GM23338 (cell line): ENCODE measurements at regions not wholly inside any gene's neighbourhood (a gene's known extent, or its start where the extent isn't known, plus 50 kb on each side); places are given as distances from the start of the nearest gene placed in this dataset.

Source experiments
- ATAC-seq: fragments of 200-7000 bp; cut with Tn5 transposase; 3 replicates; pipeline ENCODE4 v1.9.1; 2020
- DNase-seq: peaks from one replicate; pipeline ENCODE4 v3.0.0-alpha.2; 2015; ENCODE audit warnings: low spot score
- H2AFZ ChIP-seq: fragments of 200-600 bp; sonication (generic); 2 replicates; pipeline ENCODE4 v1.8.0; 2016; ENCODE audit warnings: antibody characterized with exemption, mild to moderate bottlenecking, moderate library complexity
- H3F3A ChIP-seq: fragments of 200-600 bp; sonication (generic); replicated peaks from 2 replicates; pipeline ENCODE4 v1.8.0; 2017; ENCODE audit warnings: antibody characterized with exemption, mixed run types, low read depth
- H3K27ac ChIP-seq: fragments of 200-600 bp; sonication (generic); 2 replicates; pipeline ENCODE4 v1.6.1; 2016; ENCODE audit warnings: low read depth
- H3K27me3 ChIP-seq: fragments of 200-600 bp; sonication (generic); 2 replicates; pipeline ENCODE4 v1.8.0; 2016; ENCODE audit warnings: mild to moderate bottlenecking, mixed run types, moderate library complexity; ENCODE audit not compliant: insufficient read depth
- H3K36me3 ChIP-seq: fragments of 200-600 bp; sonication (generic); 2 replicates; pipeline ENCODE4 v1.8.0; 2016; ENCODE audit warnings: mild to moderate bottlenecking; ENCODE audit not compliant: insufficient read depth
- H3K4me1 ChIP-seq: fragments of 200-600 bp; sonication (generic); 2 replicates; pipeline ENCODE4 v1.8.0; 2016; ENCODE audit warnings: mild to moderate bottlenecking, moderate library complexity; ENCODE audit not compliant: insufficient read depth
- H3K4me2 ChIP-seq: fragments of 200-600 bp; sonication (generic); 2 replicates; pipeline ENCODE4 v1.7.1; 2017; ENCODE audit warnings: mixed run types
- H3K4me3 ChIP-seq: fragments of 200-600 bp; sonication (generic); 2 replicates; pipeline ENCODE4 v1.6.1; 2016; ENCODE audit warnings: mixed run types
- H3K79me2 ChIP-seq: fragments of 200-600 bp; sonication (generic); replicated peaks from 2 replicates; pipeline ENCODE4 v1.8.0; 2017; ENCODE audit warnings: mild to moderate bottlenecking; ENCODE audit not compliant: insufficient read depth
- H3K9me2 ChIP-seq: fragments of 200-600 bp; sonication (generic); 2 replicates; pipeline ENCODE4 v1.8.0; 2017; ENCODE audit not compliant: insufficient read depth
- H4K20me1 ChIP-seq: fragments of 200-600 bp; sonication (generic); replicated peaks from 2 replicates; pipeline ENCODE4 v1.8.0; 2017; ENCODE audit warnings: mild to moderate bottlenecking; ENCODE audit not compliant: insufficient read depth
- H3K27ac Mint-ChIP-seq: 2 replicates; pipeline ENCODE4 v1.8.0; 2020; ENCODE audit warnings: inconsistent platforms, mild to moderate bottlenecking, moderate library complexity, mixed read lengths
- H3K27me3 Mint-ChIP-seq: 3 replicates; pipeline ENCODE4 v1.8.0; 2022; ENCODE audit warnings: low read depth, mild to moderate bottlenecking, moderate library complexity, mixed read lengths, inconsistent platforms; ENCODE audit not compliant: insufficient read depth, poor library complexity
- H3K36me3 Mint-ChIP-seq: 3 replicates; pipeline ENCODE4 v1.8.0; 2021; ENCODE audit warnings: low read depth, mild to moderate bottlenecking, inconsistent platforms, moderate library complexity, mixed read lengths
- H3K4me1 Mint-ChIP-seq: 3 replicates; pipeline ENCODE4 v1.8.0; 2020; ENCODE audit warnings: mild to moderate bottlenecking, inconsistent platforms, mixed read lengths
- H3K4me3 Mint-ChIP-seq: 3 replicates; pipeline ENCODE4 v1.8.0; 2021; ENCODE audit warnings: moderate library complexity, mild to moderate bottlenecking, inconsistent platforms, mixed read lengths
- H3K9me3 Mint-ChIP-seq: 3 replicates; pipeline ENCODE4 v1.8.0; 2020; ENCODE audit warnings: moderate library complexity, mild to moderate bottlenecking, inconsistent platforms, mixed read lengths
- CTCF ChIP-seq, 2 experiments: fragments of 200-600 bp in 1 of 2; sonication (generic) in 1 of 2; conservative IDR thresholded peaks; 2 replicates each; pipeline versions ENCODE4 v1.5.1 to v1.6.1; 2016 to 2017; ENCODE audit warnings: antibody characterized with exemption in 2 of 2, low read depth in 2 of 2, mild to moderate bottlenecking in 2 of 2, moderate library complexity in 1 of 2
- EZH2 ChIP-seq: fragments of 200-600 bp; sonication (generic); IDR thresholded peaks from one replicate; pipeline ENCODE4 v1.8.0; 2017; ENCODE audit warnings: antibody characterized with exemption, mild to moderate bottlenecking, low read depth; ENCODE audit not compliant: unreplicated experiment
- JUNB ChIP-seq: IDR thresholded peaks from one replicate; pipeline ENCODE4 v1.6.1; 2016; ENCODE audit warnings: antibody characterized with exemption; ENCODE audit not compliant: unreplicated experiment
- NANOG ChIP-seq: IDR thresholded peaks from 2 replicates; pipeline ENCODE4 v1.6.1; 2016; ENCODE audit warnings: antibody characterized with exemption, borderline replicate concordance
- STAT1 ChIP-seq: IDR thresholded peaks from one replicate; pipeline ENCODE4 v1.6.1; 2016; ENCODE audit warnings: antibody characterized with exemption; ENCODE audit not compliant: unreplicated experiment
- ZNF114 ChIP-seq: fragments of 250-450 bp; sonication (Bioruptor Pico); IDR thresholded peaks from 2 replicates; pipeline ENCODE4 v1.5.0; 2020; ENCODE audit warnings: mild to moderate bottlenecking, moderate library complexity
- ZNF331 ChIP-seq: fragments of 250-450 bp; sonication (Bioruptor Pico); IDR thresholded peaks from 2 replicates; pipeline ENCODE4 v1.5.0; 2020; ENCODE audit warnings: low read depth, mild to moderate bottlenecking, moderate library complexity
- TF ChIP-seq, protein P1 (sequence below): IDR thresholded peaks from 2 replicates; pipeline ENCODE4 v1.6.1; 2016; ENCODE audit warnings: antibody characterized with exemption
- TF ChIP-seq, protein P2 (sequence below): IDR thresholded peaks from one replicate; pipeline ENCODE4 v1.6.1; 2018; ENCODE audit warnings: antibody characterized with exemption; ENCODE audit not compliant: unreplicated experiment
- TF ChIP-seq, protein P3 (sequence below): fragments of 250-450 bp; sonication (Bioruptor Pico); IDR thresholded peaks from 2 replicates; pipeline ENCODE4 v1.5.0; 2020; ENCODE audit warnings: mild to moderate bottlenecking, moderate library complexity

DNA sequence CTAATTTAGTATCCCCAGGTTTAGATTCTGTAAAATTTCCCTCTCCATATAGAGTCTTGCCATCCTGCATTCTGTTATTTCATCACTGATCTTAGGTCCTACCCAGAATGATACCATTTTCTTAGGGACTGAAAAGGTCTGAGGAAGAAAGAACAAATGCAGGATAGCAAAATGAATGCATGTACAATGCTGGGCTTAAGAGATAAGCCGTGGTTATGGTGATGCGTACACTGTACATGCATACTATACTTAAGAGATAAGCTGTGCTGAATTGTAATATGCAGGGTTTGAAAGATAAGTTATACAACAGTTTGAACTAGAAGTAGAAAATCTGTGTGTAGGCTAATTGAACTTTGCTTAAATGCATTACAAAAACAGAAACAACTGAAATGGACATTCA, 416.2 kb downstream of the C12orf50 start:
- Mint-ChIP-seq H3K27ac (no peak overlapping the region), H3K4me1 (peaks cover 9% of the 10 kb centered on the region), H3K36me3 (no peaks in the 10 kb centered on the region), H3K4me3 (no peak overlapping the region), H3K27me3 (no peaks in the 10 kb centered on the region), H3K9me3 (no peaks in the 10 kb centered on the region)
- no peaks in the 10 kb centered on the region for H3K27me3 ChIP-seq
- H3F3A ChIP-seq, result no peaks in the 10 kb centered on the region
- no peak for ATAC-seq
- DNase-seq, result no peak
- H4K20me1 ChIP-seq, result no peaks in the 10 kb centered on the region
- no peak overlapping the region for H3K27ac ChIP-seq
- no peaks in the 10 kb centered on the region for H3K79me2 ChIP-seq
- TF ChIP-seq JUNB, result no peak
- no peaks in the 10 kb centered on the region for H3K36me3 ChIP-seq
- peaks cover 26% of the 10 kb centered on the region for H3K4me1 ChIP-seq
- no peak overlapping the region for H3K4me2 ChIP-seq
- no peaks in the 10 kb centered on the region; the same call in 1 of the 2 replicates for H3K9me2 ChIP-seq
- no peak overlapping the region for H3K4me3 ChIP-seq
- H2AFZ ChIP-seq, result no peak overlapping the region

DNA sequence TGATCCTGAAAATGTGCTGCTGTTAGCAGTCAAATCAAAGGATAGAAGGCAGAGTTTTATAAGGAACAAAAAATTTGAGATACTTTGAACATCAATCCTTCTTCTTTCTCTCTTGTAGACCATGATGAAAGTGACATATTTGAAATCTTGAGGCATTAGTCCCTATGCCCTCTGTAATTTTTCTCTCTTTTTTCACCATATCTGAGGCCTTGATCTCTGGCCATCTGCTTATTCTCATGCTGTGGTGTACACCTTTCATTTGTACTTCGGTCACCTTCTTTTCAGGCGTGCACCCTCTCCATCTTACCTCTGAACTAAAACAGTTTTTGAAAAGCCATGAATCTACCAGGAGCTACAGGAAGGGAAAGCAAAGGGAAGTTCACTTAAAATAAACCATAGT, 420.9 kb downstream of the C12orf50 start:
- no peaks in the 10 kb centered on the region for H3K9me3 Mint-ChIP-seq
- Histone ChIP-seq H3K4me3 (no peak overlapping the region), H3K4me1 (peaks cover 10% of the 10 kb centered on the region), H3K27me3 (no peaks in the 10 kb centered on the region), H3K36me3 (no peaks in the 10 kb centered on the region), H3K4me2 (no peak overlapping the region), H3K9me2 (peaks cover 4% of the 10 kb centered on the region; the same call in 1 of the 2 replicates), H3F3A (no peaks in the 10 kb centered on the region), H4K20me1 (no peaks in the 10 kb centered on the region), H3K79me2 (no peaks in the 10 kb centered on the region), H3K27ac (no peak overlapping the region), H2AFZ (no peak overlapping the region)
- DNase-seq (no peak), ATAC-seq (no peak)
- no peaks in the 10 kb centered on the region for H3K27me3 Mint-ChIP-seq
- H3K4me3 Mint-ChIP-seq, result no peak overlapping the region
- peaks cover 3% of the 10 kb centered on the region; the same call in 1 of the 3 replicates for H3K4me1 Mint-ChIP-seq
- no peaks in the 10 kb centered on the region for H3K36me3 Mint-ChIP-seq
- no peak overlapping the region for H3K27ac Mint-ChIP-seq
- no peak for TF ChIP-seq NANOG
- TF ChIP-seq, protein P1, sequence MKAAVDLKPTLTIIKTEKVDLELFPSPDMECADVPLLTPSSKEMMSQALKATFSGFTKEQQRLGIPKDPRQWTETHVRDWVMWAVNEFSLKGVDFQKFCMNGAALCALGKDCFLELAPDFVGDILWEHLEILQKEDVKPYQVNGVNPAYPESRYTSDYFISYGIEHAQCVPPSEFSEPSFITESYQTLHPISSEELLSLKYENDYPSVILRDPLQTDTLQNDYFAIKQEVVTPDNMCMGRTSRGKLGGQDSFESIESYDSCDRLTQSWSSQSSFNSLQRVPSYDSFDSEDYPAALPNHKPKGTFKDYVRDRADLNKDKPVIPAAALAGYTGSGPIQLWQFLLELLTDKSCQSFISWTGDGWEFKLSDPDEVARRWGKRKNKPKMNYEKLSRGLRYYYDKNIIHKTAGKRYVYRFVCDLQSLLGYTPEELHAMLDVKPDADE, result no peak
- TF ChIP-seq, protein P2, sequence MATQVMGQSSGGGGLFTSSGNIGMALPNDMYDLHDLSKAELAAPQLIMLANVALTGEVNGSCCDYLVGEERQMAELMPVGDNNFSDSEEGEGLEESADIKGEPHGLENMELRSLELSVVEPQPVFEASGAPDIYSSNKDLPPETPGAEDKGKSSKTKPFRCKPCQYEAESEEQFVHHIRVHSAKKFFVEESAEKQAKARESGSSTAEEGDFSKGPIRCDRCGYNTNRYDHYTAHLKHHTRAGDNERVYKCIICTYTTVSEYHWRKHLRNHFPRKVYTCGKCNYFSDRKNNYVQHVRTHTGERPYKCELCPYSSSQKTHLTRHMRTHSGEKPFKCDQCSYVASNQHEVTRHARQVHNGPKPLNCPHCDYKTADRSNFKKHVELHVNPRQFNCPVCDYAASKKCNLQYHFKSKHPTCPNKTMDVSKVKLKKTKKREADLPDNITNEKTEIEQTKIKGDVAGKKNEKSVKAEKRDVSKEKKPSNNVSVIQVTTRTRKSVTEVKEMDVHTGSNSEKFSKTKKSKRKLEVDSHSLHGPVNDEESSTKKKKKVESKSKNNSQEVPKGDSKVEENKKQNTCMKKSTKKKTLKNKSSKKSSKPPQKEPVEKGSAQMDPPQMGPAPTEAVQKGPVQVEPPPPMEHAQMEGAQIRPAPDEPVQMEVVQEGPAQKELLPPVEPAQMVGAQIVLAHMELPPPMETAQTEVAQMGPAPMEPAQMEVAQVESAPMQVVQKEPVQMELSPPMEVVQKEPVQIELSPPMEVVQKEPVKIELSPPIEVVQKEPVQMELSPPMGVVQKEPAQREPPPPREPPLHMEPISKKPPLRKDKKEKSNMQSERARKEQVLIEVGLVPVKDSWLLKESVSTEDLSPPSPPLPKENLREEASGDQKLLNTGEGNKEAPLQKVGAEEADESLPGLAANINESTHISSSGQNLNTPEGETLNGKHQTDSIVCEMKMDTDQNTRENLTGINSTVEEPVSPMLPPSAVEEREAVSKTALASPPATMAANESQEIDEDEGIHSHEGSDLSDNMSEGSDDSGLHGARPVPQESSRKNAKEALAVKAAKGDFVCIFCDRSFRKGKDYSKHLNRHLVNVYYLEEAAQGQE, result no peak
- TF ChIP-seq EZH2, result no peak
- no peak for TF ChIP-seq STAT1
- no peak for TF ChIP-seq JUNB
- TF ChIP-seq, protein P3, sequence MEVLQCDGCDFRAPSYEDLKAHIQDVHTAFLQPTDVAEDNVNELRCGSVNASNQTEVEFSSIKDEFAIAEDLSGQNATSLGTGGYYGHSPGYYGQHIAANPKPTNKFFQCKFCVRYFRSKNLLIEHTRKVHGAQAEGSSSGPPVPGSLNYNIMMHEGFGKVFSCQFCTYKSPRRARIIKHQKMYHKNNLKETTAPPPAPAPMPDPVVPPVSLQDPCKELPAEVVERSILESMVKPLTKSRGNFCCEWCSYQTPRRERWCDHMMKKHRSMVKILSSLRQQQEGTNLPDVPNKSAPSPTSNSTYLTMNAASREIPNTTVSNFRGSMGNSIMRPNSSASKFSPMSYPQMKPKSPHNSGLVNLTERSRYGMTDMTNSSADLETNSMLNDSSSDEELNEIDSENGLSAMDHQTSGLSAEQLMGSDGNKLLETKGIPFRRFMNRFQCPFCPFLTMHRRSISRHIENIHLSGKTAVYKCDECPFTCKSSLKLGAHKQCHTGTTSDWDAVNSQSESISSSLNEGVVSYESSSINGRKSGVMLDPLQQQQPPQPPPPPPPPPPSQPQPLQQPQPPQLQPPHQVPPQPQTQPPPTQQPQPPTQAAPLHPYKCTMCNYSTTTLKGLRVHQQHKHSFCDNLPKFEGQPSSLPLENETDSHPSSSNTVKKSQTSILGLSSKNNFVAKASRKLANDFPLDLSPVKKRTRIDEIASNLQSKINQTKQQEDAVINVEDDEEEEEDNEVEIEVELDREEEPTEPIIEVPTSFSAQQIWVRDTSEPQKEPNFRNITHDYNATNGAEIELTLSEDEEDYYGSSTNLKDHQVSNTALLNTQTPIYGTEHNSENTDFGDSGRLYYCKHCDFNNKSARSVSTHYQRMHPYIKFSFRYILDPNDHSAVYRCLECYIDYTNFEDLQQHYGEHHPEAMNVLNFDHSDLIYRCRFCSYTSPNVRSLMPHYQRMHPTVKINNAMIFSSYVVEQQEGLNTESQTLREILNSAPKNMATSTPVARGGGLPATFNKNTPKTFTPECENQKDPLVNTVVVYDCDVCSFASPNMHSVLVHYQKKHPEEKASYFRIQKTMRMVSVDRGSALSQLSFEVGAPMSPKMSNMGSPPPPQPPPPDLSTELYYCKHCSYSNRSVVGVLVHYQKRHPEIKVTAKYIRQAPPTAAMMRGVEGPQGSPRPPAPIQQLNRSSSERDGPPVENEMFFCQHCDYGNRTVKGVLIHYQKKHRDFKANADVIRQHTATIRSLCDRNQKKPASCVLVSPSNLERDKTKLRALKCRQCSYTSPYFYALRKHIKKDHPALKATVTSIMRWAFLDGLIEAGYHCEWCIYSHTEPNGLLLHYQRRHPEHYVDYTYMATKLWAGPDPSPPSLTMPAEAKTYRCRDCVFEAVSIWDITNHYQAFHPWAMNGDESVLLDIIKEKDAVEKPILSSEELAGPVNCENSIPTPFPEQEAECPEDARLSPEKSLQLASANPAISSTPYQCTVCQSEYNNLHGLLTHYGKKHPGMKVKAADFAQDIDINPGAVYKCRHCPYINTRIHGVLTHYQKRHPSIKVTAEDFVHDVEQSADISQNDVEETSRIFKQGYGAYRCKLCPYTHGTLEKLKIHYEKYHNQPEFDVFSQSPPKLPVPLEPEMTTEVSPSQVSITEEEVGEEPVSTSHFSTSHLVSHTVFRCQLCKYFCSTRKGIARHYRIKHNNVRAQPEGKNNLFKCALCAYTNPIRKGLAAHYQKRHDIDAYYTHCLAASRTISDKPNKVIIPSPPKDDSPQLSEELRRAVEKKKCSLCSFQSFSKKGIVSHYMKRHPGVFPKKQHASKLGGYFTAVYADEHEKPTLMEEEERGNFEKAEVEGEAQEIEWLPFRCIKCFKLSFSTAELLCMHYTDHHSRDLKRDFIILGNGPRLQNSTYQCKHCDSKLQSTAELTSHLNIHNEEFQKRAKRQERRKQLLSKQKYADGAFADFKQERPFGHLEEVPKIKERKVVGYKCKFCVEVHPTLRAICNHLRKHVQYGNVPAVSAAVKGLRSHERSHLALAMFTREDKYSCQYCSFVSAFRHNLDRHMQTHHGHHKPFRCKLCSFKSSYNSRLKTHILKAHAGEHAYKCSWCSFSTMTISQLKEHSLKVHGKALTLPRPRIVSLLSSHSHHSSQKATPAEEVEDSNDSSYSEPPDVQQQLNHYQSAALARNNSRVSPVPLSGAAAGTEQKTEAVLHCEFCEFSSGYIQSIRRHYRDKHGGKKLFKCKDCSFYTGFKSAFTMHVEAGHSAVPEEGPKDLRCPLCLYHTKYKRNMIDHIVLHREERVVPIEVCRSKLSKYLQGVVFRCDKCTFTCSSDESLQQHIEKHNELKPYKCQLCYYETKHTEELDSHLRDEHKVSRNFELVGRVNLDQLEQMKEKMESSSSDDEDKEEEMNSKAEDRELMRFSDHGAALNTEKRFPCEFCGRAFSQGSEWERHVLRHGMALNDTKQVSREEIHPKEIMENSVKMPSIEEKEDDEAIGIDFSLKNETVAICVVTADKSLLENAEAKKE, result no peak
- no peak for TF ChIP-seq ZNF114 (CRISPR knock-in tag)
- TF ChIP-seq CTCF (conservative IDR thresholded peaks at IDR 0.05; ENCODE audit: low read depth in 2 of 2), result no peak
- TF ChIP-seq ZNF331 (CRISPR knock-in tag), result no peak
